ENCODE measurements at regions not wholly inside any gene's neighbourhood (a gene's known extent, or its start where the extent isn't known, plus 50 kb on each side); places are given as distances from the start of the nearest gene placed in this dataset.

DNA sequence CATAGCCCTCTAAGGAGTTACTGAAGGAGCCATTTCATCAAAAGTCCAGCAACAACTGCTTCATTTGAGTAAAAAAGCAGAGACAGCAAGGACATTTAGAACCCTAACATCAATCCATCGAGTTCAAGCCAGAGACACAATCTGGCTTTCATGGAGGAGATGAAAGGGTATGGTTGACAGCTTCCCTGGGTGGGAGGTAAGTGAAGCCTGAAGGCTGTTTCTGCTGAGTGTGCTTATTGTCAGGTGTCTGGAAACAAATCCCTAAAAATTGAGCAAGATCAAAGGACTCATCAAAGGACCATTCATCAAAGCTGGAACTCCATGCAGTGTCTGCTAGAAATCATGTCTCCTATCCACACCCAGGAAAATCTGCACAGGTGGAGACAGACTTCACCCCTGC is 104.4 kb upstream of the CCDC196 start:
- no peak overlapping the region for H3K27ac ChIP-seq
- no peaks in the 10 kb centered on the region for H3K4me1 ChIP-seq
- ATAC-seq (ENCODE audit: low FRiP score in 2 of 2) (no peak), DNase-seq (no peak)
- H3K4me3 ChIP-seq, result no peak overlapping the region
- no peaks in the 10 kb centered on the region for H3K36me3 ChIP-seq
- no peaks in the 10 kb centered on the region for H3K27me3 ChIP-seq
- 25 to 44% methylated on average over 1 of the region's 1 CpG for WGBS, 2 donors
- H3K9me3 ChIP-seq, result no peaks in the 10 kb centered on the region
- no peak for TF ChIP-seq POLR2A (IDR thresholded peaks at IDR 0.05)
- no peak for TF ChIP-seq POLR2AphosphoS5 (IDR thresholded peaks at IDR 0.05)
- TF ChIP-seq CTCF (IDR thresholded peaks at IDR 0.05), result no peak
- no peak for TF ChIP-seq EP300 (IDR thresholded peaks at IDR 0.05)

GRCh38 chr14:66383257-66383656 is 102.9 kb upstream of the CCDC196 start:
- ATAC-seq (ENCODE audit: low FRiP score in 2 of 2) (no peak), DNase-seq (no peak)
- Histone ChIP-seq H3K36me3 (no peaks in the 10 kb centered on the region), H3K4me1 (no peaks in the 10 kb centered on the region), H3K9me3 (no peaks in the 10 kb centered on the region), H3K4me3 (no peak overlapping the region), H3K27me3 (no peaks in the 10 kb centered on the region), H3K27ac (no peak overlapping the region)
- no peak for TF ChIP-seq POLR2AphosphoS5 (IDR thresholded peaks at IDR 0.05)
- TF ChIP-seq CTCF (IDR thresholded peaks at IDR 0.05), result no peak
- TF ChIP-seq POLR2A (IDR thresholded peaks at IDR 0.05), result no peak
- TF ChIP-seq EP300 (IDR thresholded peaks at IDR 0.05), result no peak
- WGBS, 2 donors, result 58 to 67% methylated on average over 1 of the region's 1 CpG

- TF ChIP-seq EP300 (IDR thresholded peaks at IDR 0.05) (no peak), POLR2A (IDR thresholded peaks at IDR 0.05) (no peak), POLR2AphosphoS5 (IDR thresholded peaks at IDR 0.05) (no peak), CTCF (IDR thresholded peaks at IDR 0.05) (no peak)
- no peak for ATAC-seq (ENCODE audit: low FRiP score in 2 of 2)
Observed at GRCh38 chr14:66383771-66384170, 102.4 kb upstream of the CCDC196 start.

GRCh38 chr14:66388516-66388915 is 97.7 kb upstream of the CCDC196 start:
- TF ChIP-seq POLR2A (IDR thresholded peaks at IDR 0.05) (no peak), CTCF (IDR thresholded peaks at IDR 0.05) (no peak), EP300 (IDR thresholded peaks at IDR 0.05) (no peak), POLR2AphosphoS5 (IDR thresholded peaks at IDR 0.05) (no peak)
- no peak for ATAC-seq (ENCODE audit: low FRiP score in 2 of 2)
- Histone ChIP-seq H3K27me3 (no peaks in the 10 kb centered on the region), H3K4me3 (no peak overlapping the region), H3K9me3 (no peaks in the 10 kb centered on the region), H3K27ac (no peak overlapping the region), H3K36me3 (no peaks in the 10 kb centered on the region), H3K4me1 (no peaks in the 10 kb centered on the region)
- 80 to 81% methylated on average over 4 of the region's 4 CpGs for WGBS, 2 donors
- DNase-seq, result no peak

More at GRCh38 chr14:66383771-66384170, 102.4 kb upstream of the CCDC196 start:
- H3K9me3 ChIP-seq, result no peaks in the 10 kb centered on the region
- no peaks in the 10 kb centered on the region for H3K4me1 ChIP-seq
- H3K27me3 ChIP-seq, result no peaks in the 10 kb centered on the region
- no peaks in the 10 kb centered on the region for H3K36me3 ChIP-seq
- H3K4me3 ChIP-seq, result no peak overlapping the region
- no peak overlapping the region for H3K27ac ChIP-seq
- DNase-seq, result no peak

DNA sequence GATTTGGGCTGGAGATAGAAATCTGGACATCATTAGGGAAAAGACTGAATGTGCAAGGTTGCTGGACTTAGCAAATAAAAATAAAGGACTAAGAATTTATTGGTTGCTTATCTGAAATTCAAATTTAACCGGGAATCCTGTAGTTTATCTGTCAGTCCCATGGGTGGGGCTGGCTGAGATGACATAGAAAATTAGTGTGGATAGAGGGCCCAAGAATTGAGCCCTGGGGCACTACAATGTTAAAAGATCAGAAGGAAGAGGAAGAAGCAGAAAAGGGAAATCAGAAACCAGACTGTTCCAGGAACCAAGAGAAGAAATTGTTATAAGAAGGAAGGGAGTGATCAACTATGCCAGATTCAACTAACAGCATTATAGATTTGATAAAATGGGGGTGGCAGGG is 96.7 kb upstream of the CCDC196 start:
- no peak for ATAC-seq (ENCODE audit: low FRiP score in 2 of 2)
- WGBS, 2 donors, result 81 to 91% methylated on average over 1 of the region's 1 CpG

More for the DNA sequence above, 96.7 kb upstream of the CCDC196 start:
- no peak for DNase-seq
- Histone ChIP-seq H3K27me3 (no peaks in the 10 kb centered on the region), H3K4me3 (no peak overlapping the region), H3K36me3 (no peaks in the 10 kb centered on the region), H3K27ac (no peak overlapping the region), H3K4me1 (no peaks in the 10 kb centered on the region), H3K9me3 (no peaks in the 10 kb centered on the region)
- TF ChIP-seq POLR2A (IDR thresholded peaks at IDR 0.05) (no peak), CTCF (IDR thresholded peaks at IDR 0.05) (no peak), EP300 (IDR thresholded peaks at IDR 0.05) (no peak), POLR2AphosphoS5 (IDR thresholded peaks at IDR 0.05) (no peak)
